ENCODE measurements at regions not wholly inside any gene's neighbourhood (a gene's known extent, or its start where the extent isn't known, plus 50 kb on each side); places are given as distances from the start of the nearest gene placed in this dataset.

DNA sequence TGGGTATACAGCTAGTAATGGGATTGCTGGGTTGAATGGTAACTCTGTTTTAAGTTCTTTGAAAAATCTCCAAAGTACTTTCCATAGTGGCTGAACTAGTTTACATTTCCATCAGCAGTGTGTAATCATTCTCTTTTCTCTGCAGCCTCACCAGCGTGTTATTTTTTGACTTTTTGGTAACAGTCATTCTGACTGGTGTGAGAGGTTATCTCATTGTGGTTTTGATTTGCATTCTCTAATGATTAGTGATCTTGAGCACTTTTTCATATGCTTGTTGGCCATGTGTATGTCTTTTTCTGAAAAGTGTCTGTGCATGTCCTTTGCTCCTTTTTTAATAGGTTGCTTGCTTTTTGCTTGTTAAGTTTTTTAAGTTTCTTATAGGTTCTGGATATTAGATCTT lies 194.2 kb upstream of the PHACTR1 start:
- Histone ChIP-seq H3K23me2 (ENCODE audit: low read depth, low read length) (no peaks in the 10 kb centered on the region; the same call in 1 of the 2 replicates), H3K4me2 (ENCODE audit: insufficient read depth in 1 of 2, low read depth in 2 of 2, low read length in 2 of 2) (no peak overlapping the region), H4K5ac (ENCODE audit: insufficient read length, low read depth, low read length) (no peak overlapping the region), H3K56ac (replicated peaks; ENCODE audit: insufficient read length, low read depth, low read length) (no peak overlapping the region), H3K23ac (ENCODE audit: insufficient read length) (no peak overlapping the region), H2BK15ac (ENCODE audit: low read length) (no peak overlapping the region), H4K8ac (ENCODE audit: extremely low read depth, insufficient read depth, low read length) (no peak overlapping the region), H2BK12ac (ENCODE audit: low read depth, low read length) (no peak overlapping the region), H3K9me3 (ENCODE audit: insufficient read depth in 2 of 2, low read depth in 1 of 2, low read length in 1 of 2) (no peaks in the 10 kb centered on the region), H3K9ac (replicated peaks in 1 of 4; ENCODE audit: extremely low read depth in 1 of 4, low read depth in 3 of 4, low read length in 3 of 4) (no peak overlapping the region), H2AK5ac (ENCODE audit: low read depth, low read length) (no peak overlapping the region), H2BK20ac (ENCODE audit: low read length) (no peak overlapping the region), H4K91ac (replicated peaks; ENCODE audit: insufficient read length, low read length) (no peak overlapping the region), H3K14ac (ENCODE audit: insufficient read length) (no peak overlapping the region), H3K4ac (replicated peaks; ENCODE audit: insufficient read length, low read depth, low read length) (no peak overlapping the region), H3K27me3 (replicated peaks in 1 of 4; ENCODE audit: control insufficient read depth in 3 of 4, extremely low read depth in 1 of 4, insufficient read depth in 3 of 4, low read length in 3 of 4) (no peaks in the 10 kb centered on the region), H2BK5ac (ENCODE audit: low read depth, low read length) (no peak overlapping the region), H3K4me3 (ENCODE audit: extremely low read depth in 1 of 4, insufficient read depth in 2 of 4, low read depth in 3 of 4, low read length in 4 of 4) (no peak overlapping the region), H3K4me1 (replicated peaks in 1 of 4; ENCODE audit: control insufficient read depth in 3 of 4, insufficient read depth in 4 of 4, low read length in 3 of 4) (no peaks in the 10 kb centered on the region), H4K20me1 (replicated peaks in 1 of 2; ENCODE audit: control insufficient read depth in 1 of 2, insufficient read depth in 2 of 2, low read length in 2 of 2) (no peaks in the 10 kb centered on the region), H2BK120ac (replicated peaks; ENCODE audit: low read depth, low read length) (no peak overlapping the region), H3K79me2 (ENCODE audit: control insufficient read depth in 1 of 2, insufficient read depth in 2 of 2, low read length in 2 of 2) (no peaks in the 10 kb centered on the region), H3K27ac (ENCODE audit: low read depth, low read length) (no peak overlapping the region), H3K18ac (ENCODE audit: extremely low read depth, low read length) (no peak overlapping the region), H3K36me3 (ENCODE audit: control insufficient read depth in 2 of 4, insufficient read depth in 4 of 4, low read length in 3 of 4) (no peaks in the 10 kb centered on the region), H3K79me1 (ENCODE audit: low read depth, low read length) (no peaks in the 10 kb centered on the region), H2AFZ (ENCODE audit: low read length) (no peak overlapping the region)
- ChIA-PET CTCF (ENCODE audit: partially characterized antibody) (interaction anchor here (2.4 kb wide), 1 partner anchor 18 kb away, joined by 8 read pairs; no protein-coding TSS in a partner anchor), POLR2A (ENCODE audit: partially characterized antibody) (no interaction called here)
- 86% methylated on average over 1 of the region's 1 CpG; no CpG with 5 or more reads in 1 of the 2 experiments for WGBS, 2 experiments (ENCODE audit: extremely low coverage in 1 of 2, insufficient coverage in 1 of 2, insufficient read length in 1 of 2, insufficient replicate concordance in 2 of 2, low coverage in 1 of 2, low lambda C conversion rate in 2 of 2, missing lambda C conversion rate in 1 of 2)
- FAIRE-seq, result no peak
- DNase-seq (ENCODE audit: low read depth in 1 of 2, low spot score in 2 of 2), result no peak
- TF ChIP-seq ASH2L (IDR thresholded peaks at IDR 0.05; ENCODE audit: low read length) (no peak), SP2 (IDR thresholded peaks at IDR 0.05; ENCODE audit: low read length) (no peak), TCF12 (IDR thresholded peaks at IDR 0.05; ENCODE audit: low read depth, low read length) (no peak), JUN (IDR thresholded peaks at IDR 0.05; ENCODE audit: low read depth, low read length) (no peak), SIX5 (IDR thresholded peaks at IDR 0.05; ENCODE audit: low read depth, low read length) (no peak), KDM5A (IDR thresholded peaks at IDR 0.05; ENCODE audit: low read length) (no peak), EZH2 (IDR thresholded peaks at IDR 0.05; ENCODE audit: low read depth, low read length, severe bottlenecking) (no peak), CTCF (IDR thresholded peaks at IDR 0.05; ENCODE audit: control extremely low read depth in 1 of 3, insufficient read depth in 1 of 3, low read depth in 1 of 3, low read length in 3 of 3) (no peak), RFX5 (IDR thresholded peaks at IDR 0.05; ENCODE audit: borderline replicate concordance, low read depth, low read length) (no peak), MAFK (IDR thresholded peaks at IDR 0.05; ENCODE audit: low read depth, low read length) (no peak), ZNF274 (IDR thresholded peaks at IDR 0.05; ENCODE audit: borderline replicate concordance, extremely low read depth, low read length) (no peak), KDM1A (IDR thresholded peaks at IDR 0.05; ENCODE audit: borderline replicate concordance, low read length) (no peak), GTF2F1 (IDR thresholded peaks at IDR 0.05; ENCODE audit: borderline replicate concordance, low read depth, low read length) (no peak), POLR2A (IDR thresholded peaks at IDR 0.05; ENCODE audit: control extremely low read depth in 1 of 2, low read depth in 2 of 2, low read length in 2 of 2) (no peak)

Measured in H1 (cell line).